HPDE6-E6E7 (cell line): ENCODE measurements at regions not wholly inside any gene's neighbourhood (a gene's known extent, or its start where the extent isn't known, plus 50 kb on each side); places are given as distances from the start of the nearest gene placed in this dataset.

Experiments used
- DNase-seq: peaks from one replicate; pipeline ENCODE4 v3.0.0; 2011; ENCODE audit warnings: missing footprints; ENCODE audit errors: extremely low spot score

GRCh38 chr9:79255651-79256260 is 316.0 kb upstream of the TLE4 start:
- no peak for DNase-seq

- DNase-seq: no peak
These were observed 315.0 kb upstream of the TLE4 start for GRCh38 chr9:79256691-79257213.

GRCh38 chr9:79257228-79257781 is 314.5 kb upstream of the TLE4 start:
- no peak for DNase-seq

- no peak for DNase-seq
These were observed 313.9 kb upstream of the TLE4 start for GRCh38 chr9:79257790-79258351.

- no peak for DNase-seq
These were observed 311.9 kb upstream of the TLE4 start for GRCh38 chr9:79259858-79260257.

- DNase-seq: no peak
These were observed 308.1 kb upstream of the TLE4 start for GRCh38 chr9:79263628-79264027.

GRCh38 chr9:79264041-79264440 is 307.7 kb upstream of the TLE4 start:
- DNase-seq: no peak

- no peak for DNase-seq
These were observed 307.0 kb upstream of the TLE4 start for GRCh38 chr9:79264511-79265355.

GRCh38 chr9:79266986-79267385 is 304.8 kb upstream of the TLE4 start:
- DNase-seq: no peak

- no peak for DNase-seq
These were observed 303.0 kb upstream of the TLE4 start for GRCh38 chr9:79268806-79269205.

GRCh38 chr9:79273311-79273710 is 298.5 kb upstream of the TLE4 start:
- no peak for DNase-seq

GRCh38 chr9:79279356-79279755 is 292.4 kb upstream of the TLE4 start:
- DNase-seq: no peak

GRCh38 chr9:79280691-79281090 is 291.1 kb upstream of the TLE4 start:
- DNase-seq: no peak

GRCh38 chr9:79284081-79284480 is 287.7 kb upstream of the TLE4 start:
- DNase-seq: no peak

GRCh38 chr9:79286992-79287707 is 284.6 kb upstream of the TLE4 start:
- no peak for DNase-seq

GRCh38 chr9:79287708-79288290 is 284.0 kb upstream of the TLE4 start:
- DNase-seq: no peak

- DNase-seq: no peak
These were observed 281.9 kb upstream of the TLE4 start for GRCh38 chr9:79289856-79290255.

GRCh38 chr9:79292731-79293280 is 279.0 kb upstream of the TLE4 start:
- no peak for DNase-seq

- DNase-seq: no peak
These were observed 271.7 kb upstream of the TLE4 start for GRCh38 chr9:79300068-79300467.

GRCh38 chr9:79301085-79301484 is 270.7 kb upstream of the TLE4 start:
- DNase-seq: no peak
